ENCODE measurements at regions not wholly inside any gene's neighbourhood (a gene's known extent, or its start where the extent isn't known, plus 50 kb on each side); places are given as distances from the start of the nearest gene placed in this dataset.

DNA sequence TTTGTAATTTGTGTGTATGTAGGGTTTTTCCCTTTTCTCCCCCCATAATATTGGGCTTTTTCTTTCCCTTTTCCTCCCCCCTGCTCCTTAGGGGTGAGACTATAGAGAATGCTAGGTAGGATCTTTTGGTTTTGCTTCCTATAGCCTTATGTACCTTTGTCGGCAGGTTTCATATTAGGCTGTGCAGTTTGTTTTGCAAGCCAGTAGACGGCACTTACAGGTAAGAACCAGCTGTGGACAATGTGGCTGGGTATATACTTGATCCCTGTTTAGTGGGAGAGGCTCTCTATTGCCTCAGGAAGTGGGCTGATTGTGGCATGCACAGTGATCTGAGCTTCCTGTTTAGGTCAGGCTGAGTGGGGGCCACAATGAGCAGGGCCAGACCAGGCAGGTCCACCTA lies 359.2 kb upstream of the OBI1 start:
- Histone ChIP-seq H3K4me2 (ENCODE audit: low read length) (no peak overlapping the region), H3K18ac (ENCODE audit: low read length) (no peak overlapping the region), H4K8ac (ENCODE audit: low read depth, low read length) (no peak overlapping the region), H2AK5ac (ENCODE audit: low read length) (no peak overlapping the region), H3K4ac (ENCODE audit: low read depth, low read length) (no peak overlapping the region), H3K79me2 (ENCODE audit: control insufficient read depth, insufficient read depth, low read length) (no peaks in the 10 kb centered on the region), H3K4me1 (ENCODE audit: control insufficient read depth, low read depth, low read length) (no peaks in the 10 kb centered on the region), H3K9ac (ENCODE audit: low read length) (no peak overlapping the region), H4K5ac (ENCODE audit: low read length) (no peak overlapping the region), H3K27ac (ENCODE audit: low read depth, low read length) (no peak overlapping the region), H3K79me1 (ENCODE audit: low read length) (no peaks in the 10 kb centered on the region), H3K56ac (ENCODE audit: low read length) (no peak overlapping the region), H3K27me3 (ENCODE audit: insufficient read depth, low read length, poor library complexity) (no peaks in the 10 kb centered on the region), H3K36me3 (ENCODE audit: control insufficient read depth, insufficient read depth, low read length) (no peaks in the 10 kb centered on the region), H2BK15ac (replicated peaks; ENCODE audit: low read depth) (no peak overlapping the region), H3K4me3 (ENCODE audit: low read length) (no peak overlapping the region), H2BK5ac (ENCODE audit: low read length) (no peak overlapping the region), H2BK120ac (ENCODE audit: low read depth, low read length) (no peak overlapping the region), H3K23ac (ENCODE audit: low read length) (no peak overlapping the region)
- no CpG with 5 or more reads among the region's 2 CpGs for WGBS (ENCODE audit: extremely low coverage, insufficient coverage, low lambda C conversion rate)
- DNase-seq, result peak; percentile 29

GRCh38 chr13:79011179-79011578 lies 352.2 kb upstream of the OBI1 start:
- no peak for DNase-seq
- no peaks in the 10 kb centered on the region for H3K4me1 ChIP-seq (ENCODE audit: control insufficient read depth, low read depth, low read length)
- H4K5ac ChIP-seq (ENCODE audit: low read length), result no peak overlapping the region
- no peak overlapping the region for H3K9ac ChIP-seq (ENCODE audit: low read length)
- H2AK5ac ChIP-seq (ENCODE audit: low read length), result no peak overlapping the region
- no peaks in the 10 kb centered on the region for H3K79me1 ChIP-seq (ENCODE audit: low read length)
- no peak overlapping the region for H4K8ac ChIP-seq (ENCODE audit: low read depth, low read length)
- H2BK5ac ChIP-seq (ENCODE audit: low read length), result no peak overlapping the region
- H3K27ac ChIP-seq (ENCODE audit: low read depth, low read length), result no peak overlapping the region
- no peak overlapping the region for H2BK15ac ChIP-seq (replicated peaks; ENCODE audit: low read depth)
- H2BK120ac ChIP-seq (ENCODE audit: low read depth, low read length), result no peak overlapping the region
- no peaks in the 10 kb centered on the region for H3K79me2 ChIP-seq (ENCODE audit: control insufficient read depth, insufficient read depth, low read length)
- no peaks in the 10 kb centered on the region for H3K27me3 ChIP-seq (ENCODE audit: insufficient read depth, low read length, poor library complexity)
- no peak overlapping the region for H3K56ac ChIP-seq (ENCODE audit: low read length)
- H3K4ac ChIP-seq (ENCODE audit: low read depth, low read length), result no peak overlapping the region
- no peak overlapping the region for H3K4me2 ChIP-seq (ENCODE audit: low read length)
- no peak overlapping the region for H3K4me3 ChIP-seq (ENCODE audit: low read length)
- WGBS (ENCODE audit: extremely low coverage, insufficient coverage, low lambda C conversion rate), result no CpG with 5 or more reads among the region's 2 CpGs
- no peaks in the 10 kb centered on the region for H3K36me3 ChIP-seq (ENCODE audit: control insufficient read depth, insufficient read depth, low read length)
- H3K18ac ChIP-seq (ENCODE audit: low read length), result no peak overlapping the region
- no peak overlapping the region for H3K23ac ChIP-seq (ENCODE audit: low read length)

DNA sequence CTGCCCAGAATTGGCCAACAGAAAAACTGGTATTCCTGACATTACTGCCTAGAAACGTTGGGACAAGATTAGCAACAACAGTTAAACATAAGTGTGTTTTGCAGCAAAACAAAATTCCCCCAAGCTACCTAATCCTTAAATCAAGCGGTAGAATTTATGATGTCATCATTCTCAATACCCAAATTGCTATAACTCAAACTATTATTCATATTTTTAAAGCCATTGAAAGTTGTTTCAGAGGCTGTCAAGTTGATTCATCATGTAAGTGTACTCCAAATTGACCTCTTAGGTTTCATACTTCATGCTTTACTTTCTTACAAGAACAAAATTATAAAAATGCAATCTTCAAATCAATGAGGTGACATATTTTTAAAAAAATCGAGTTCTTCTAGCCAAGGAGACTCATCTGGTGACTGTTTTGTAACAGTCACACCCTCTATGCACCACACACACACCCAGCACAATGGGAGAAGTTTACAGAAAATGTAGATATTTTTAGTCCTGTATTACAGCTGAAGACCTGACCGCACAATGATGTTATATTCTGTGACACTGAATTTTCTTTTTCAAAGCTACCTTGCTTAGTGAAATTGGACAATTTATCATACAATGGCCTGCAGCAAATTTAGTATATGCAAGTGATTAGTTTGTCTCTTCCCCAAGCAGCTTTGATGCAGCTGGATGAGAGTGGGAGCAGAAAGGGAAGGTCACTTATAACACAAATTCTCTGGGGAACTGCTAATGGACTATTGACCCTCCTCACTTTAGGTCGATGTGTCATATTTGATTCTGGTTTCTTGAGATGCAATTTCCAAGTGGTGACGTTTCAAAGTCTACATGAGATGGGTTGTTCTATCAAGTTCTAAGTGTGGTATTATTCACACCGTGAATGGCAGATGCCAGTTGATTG lies 345.3 kb upstream of the OBI1 start:
- no peak overlapping the region for H2BK15ac ChIP-seq (replicated peaks; ENCODE audit: low read depth)
- no peak overlapping the region for H3K9ac ChIP-seq (ENCODE audit: low read length)
- no peak for DNase-seq
- H3K4me2 ChIP-seq (ENCODE audit: low read length), result no peak overlapping the region
- H4K8ac ChIP-seq (ENCODE audit: low read depth, low read length), result no peak overlapping the region
- no peaks in the 10 kb centered on the region for H3K79me1 ChIP-seq (ENCODE audit: low read length)
- H3K4ac ChIP-seq (ENCODE audit: low read depth, low read length), result no peak overlapping the region
- H3K36me3 ChIP-seq (ENCODE audit: control insufficient read depth, insufficient read depth, low read length), result no peaks in the 10 kb centered on the region
- H2AK5ac ChIP-seq (ENCODE audit: low read length), result no peak overlapping the region
- H3K27ac ChIP-seq (ENCODE audit: low read depth, low read length), result no peak overlapping the region
- no peak overlapping the region for H3K56ac ChIP-seq (ENCODE audit: low read length)
- H2BK120ac ChIP-seq (ENCODE audit: low read depth, low read length), result no peak overlapping the region
- H3K4me3 ChIP-seq (ENCODE audit: low read length), result no peak overlapping the region
- H3K18ac ChIP-seq (ENCODE audit: low read length), result no peak overlapping the region
- H3K79me2 ChIP-seq (ENCODE audit: control insufficient read depth, insufficient read depth, low read length), result no peaks in the 10 kb centered on the region
- H4K5ac ChIP-seq (ENCODE audit: low read length), result no peak overlapping the region
- H3K27me3 ChIP-seq (ENCODE audit: insufficient read depth, low read length, poor library complexity), result no peaks in the 10 kb centered on the region
- H3K23ac ChIP-seq (ENCODE audit: low read length), result no peak overlapping the region
- WGBS (ENCODE audit: extremely low coverage, insufficient coverage, low lambda C conversion rate), result no CpG with 5 or more reads among the region's 7 CpGs
- H3K4me1 ChIP-seq (ENCODE audit: control insufficient read depth, low read depth, low read length), result no peaks in the 10 kb centered on the region
- no peak overlapping the region for H2BK5ac ChIP-seq (ENCODE audit: low read length)

DNA sequence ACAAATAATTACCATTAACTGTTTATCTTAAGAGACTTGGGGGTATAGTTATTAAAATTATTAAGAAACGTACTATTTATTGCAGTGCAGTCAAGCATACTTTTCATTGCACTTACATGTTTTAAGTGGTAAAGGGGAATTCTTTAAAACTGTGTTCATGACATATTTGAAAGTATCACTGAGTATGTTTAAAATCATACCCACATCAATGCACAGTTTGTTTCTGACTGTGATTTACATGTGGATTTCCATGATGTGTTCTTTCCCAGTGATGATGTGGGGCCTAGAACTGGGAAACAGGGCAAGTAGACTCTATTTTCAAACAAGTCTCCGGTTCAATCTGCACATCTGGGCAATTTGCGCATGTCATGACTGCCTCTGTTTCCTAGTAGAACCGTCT lies 340.5 kb upstream of the OBI1 start:
- Histone ChIP-seq H3K79me1 (ENCODE audit: low read length) (no peaks in the 10 kb centered on the region), H4K8ac (ENCODE audit: low read depth, low read length) (no peak overlapping the region), H2BK5ac (ENCODE audit: low read length) (no peak overlapping the region), H3K23ac (ENCODE audit: low read length) (no peak overlapping the region), H3K79me2 (ENCODE audit: control insufficient read depth, insufficient read depth, low read length) (no peaks in the 10 kb centered on the region), H4K5ac (ENCODE audit: low read length) (no peak overlapping the region), H3K36me3 (ENCODE audit: control insufficient read depth, insufficient read depth, low read length) (no peaks in the 10 kb centered on the region), H3K27me3 (ENCODE audit: insufficient read depth, low read length, poor library complexity) (no peaks in the 10 kb centered on the region), H3K4me1 (ENCODE audit: control insufficient read depth, low read depth, low read length) (no peaks in the 10 kb centered on the region), H2BK120ac (ENCODE audit: low read depth, low read length) (no peak overlapping the region), H3K4me3 (ENCODE audit: low read length) (no peak overlapping the region), H3K4me2 (ENCODE audit: low read length) (no peak overlapping the region), H2BK15ac (replicated peaks; ENCODE audit: low read depth) (no peak overlapping the region), H3K9ac (ENCODE audit: low read length) (no peak overlapping the region), H3K56ac (ENCODE audit: low read length) (no peak overlapping the region), H3K27ac (ENCODE audit: low read depth, low read length) (no peak overlapping the region), H2AK5ac (ENCODE audit: low read length) (no peak overlapping the region), H3K18ac (ENCODE audit: low read length) (no peak overlapping the region), H3K4ac (ENCODE audit: low read depth, low read length) (no peak overlapping the region)
- DNase-seq, result no peak
- WGBS (ENCODE audit: extremely low coverage, insufficient coverage, low lambda C conversion rate), result no CpG with 5 or more reads among the region's 4 CpGs

DNA sequence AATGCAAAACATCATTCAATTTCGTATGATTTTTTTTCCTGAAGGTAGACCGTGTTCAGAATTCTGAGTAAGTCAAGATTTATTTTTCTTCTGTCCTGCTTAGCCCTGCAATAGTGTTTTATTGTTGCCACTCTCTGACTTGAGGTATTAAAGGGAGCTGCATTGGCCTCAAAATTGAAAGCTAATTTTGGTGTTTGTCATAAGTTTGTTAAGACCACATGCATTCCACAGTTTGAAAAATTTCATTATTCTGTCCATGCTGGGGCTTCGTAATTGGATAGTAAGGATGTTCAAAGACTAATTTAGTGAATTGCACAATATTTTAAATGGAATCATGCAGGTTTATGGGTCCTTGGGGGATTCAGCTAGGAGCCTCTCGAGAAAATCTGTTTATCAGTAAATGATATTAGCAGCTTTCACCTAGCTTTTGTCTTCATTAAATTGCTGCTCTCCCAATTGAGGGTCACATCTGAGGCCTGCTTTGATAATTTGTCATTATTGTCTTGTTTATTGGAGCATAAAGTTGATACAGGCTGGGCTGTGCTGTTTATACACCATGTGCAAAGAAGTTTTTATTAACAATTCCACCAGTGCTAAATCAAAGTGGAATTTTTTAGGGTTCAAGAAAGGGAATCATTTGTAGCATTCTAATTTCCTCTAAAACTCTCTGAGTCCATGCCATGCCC lies 339.8 kb upstream of the OBI1 start:
- Histone ChIP-seq H2BK5ac (ENCODE audit: low read length) (no peak overlapping the region), H3K36me3 (ENCODE audit: control insufficient read depth, insufficient read depth, low read length) (no peaks in the 10 kb centered on the region), H3K27ac (ENCODE audit: low read depth, low read length) (no peak overlapping the region), H3K27me3 (ENCODE audit: insufficient read depth, low read length, poor library complexity) (no peaks in the 10 kb centered on the region), H3K4me2 (ENCODE audit: low read length) (no peak overlapping the region), H4K8ac (ENCODE audit: low read depth, low read length) (no peak overlapping the region), H3K23ac (ENCODE audit: low read length) (no peak overlapping the region), H2BK15ac (replicated peaks; ENCODE audit: low read depth) (no peak overlapping the region), H2BK120ac (ENCODE audit: low read depth, low read length) (no peak overlapping the region), H3K56ac (ENCODE audit: low read length) (no peak overlapping the region), H3K79me2 (ENCODE audit: control insufficient read depth, insufficient read depth, low read length) (no peaks in the 10 kb centered on the region), H3K4me3 (ENCODE audit: low read length) (no peak overlapping the region), H3K4ac (ENCODE audit: low read depth, low read length) (no peak overlapping the region), H2AK5ac (ENCODE audit: low read length) (no peak overlapping the region), H4K5ac (ENCODE audit: low read length) (no peak overlapping the region), H3K9ac (ENCODE audit: low read length) (no peak overlapping the region), H3K4me1 (ENCODE audit: control insufficient read depth, low read depth, low read length) (no peaks in the 10 kb centered on the region), H3K79me1 (ENCODE audit: low read length) (no peaks in the 10 kb centered on the region), H3K18ac (ENCODE audit: low read length) (no peak overlapping the region)
- no CpG with 5 or more reads among the region's 4 CpGs for WGBS (ENCODE audit: extremely low coverage, insufficient coverage, low lambda C conversion rate)
- no peak for DNase-seq
